Fibroblast of skin of right biceps (primary cell): ENCODE measurements at regions not wholly inside any gene's neighbourhood (a gene's known extent, or its start where the extent isn't known, plus 50 kb on each side); places are given as distances from the start of the nearest gene placed in this dataset.

Source experiments
- DNase-seq: peaks from one replicate; pipeline ENCODE4 v3.0.0-alpha.2; 2013

DNA sequence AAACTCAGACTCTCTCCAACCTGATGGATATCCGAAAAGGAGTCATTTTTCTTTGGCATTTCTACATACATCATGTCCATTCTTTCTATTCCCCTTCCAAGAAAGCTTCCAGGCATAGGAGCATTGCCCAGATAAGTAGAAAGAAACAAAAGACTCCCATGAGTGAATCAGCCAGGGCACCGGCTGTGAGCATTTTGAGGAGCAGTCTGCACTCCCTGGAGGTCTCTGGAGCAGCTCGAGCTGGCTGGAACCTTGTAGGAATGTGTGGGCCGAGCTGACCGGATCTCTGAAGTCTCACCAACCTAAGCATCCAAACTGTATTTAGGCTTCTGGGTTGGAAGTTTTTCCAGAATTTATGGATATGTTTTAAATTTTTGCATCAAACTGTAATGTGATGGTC, 161.4 kb upstream of the TRPC7 start:
- DNase-seq: no peak

- DNase-seq: no peak
Measured at GRCh38 chr5:136526021-136526420, 160.7 kb upstream of the TRPC7 start.

DNA sequence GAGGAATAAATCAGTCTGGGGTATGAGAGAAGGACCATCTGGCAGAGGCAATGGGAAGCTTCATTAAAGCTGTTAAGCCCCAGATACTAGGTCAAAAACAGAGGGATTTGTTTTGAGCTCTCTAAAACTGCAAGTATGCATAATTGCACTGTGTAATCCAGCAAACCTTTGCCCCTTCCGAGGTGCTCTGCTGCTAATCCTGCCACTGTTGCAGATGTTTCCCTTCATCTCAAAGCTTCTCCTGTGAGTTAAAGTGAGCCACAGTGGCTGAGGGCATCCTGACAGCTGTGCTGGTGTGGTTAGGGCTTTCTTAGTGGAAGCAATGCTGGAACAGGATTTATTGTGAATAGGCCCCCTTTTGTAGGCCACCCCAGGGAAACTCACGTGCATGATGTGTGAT, 160.3 kb upstream of the TRPC7 start:
- no peak for DNase-seq

DNA sequence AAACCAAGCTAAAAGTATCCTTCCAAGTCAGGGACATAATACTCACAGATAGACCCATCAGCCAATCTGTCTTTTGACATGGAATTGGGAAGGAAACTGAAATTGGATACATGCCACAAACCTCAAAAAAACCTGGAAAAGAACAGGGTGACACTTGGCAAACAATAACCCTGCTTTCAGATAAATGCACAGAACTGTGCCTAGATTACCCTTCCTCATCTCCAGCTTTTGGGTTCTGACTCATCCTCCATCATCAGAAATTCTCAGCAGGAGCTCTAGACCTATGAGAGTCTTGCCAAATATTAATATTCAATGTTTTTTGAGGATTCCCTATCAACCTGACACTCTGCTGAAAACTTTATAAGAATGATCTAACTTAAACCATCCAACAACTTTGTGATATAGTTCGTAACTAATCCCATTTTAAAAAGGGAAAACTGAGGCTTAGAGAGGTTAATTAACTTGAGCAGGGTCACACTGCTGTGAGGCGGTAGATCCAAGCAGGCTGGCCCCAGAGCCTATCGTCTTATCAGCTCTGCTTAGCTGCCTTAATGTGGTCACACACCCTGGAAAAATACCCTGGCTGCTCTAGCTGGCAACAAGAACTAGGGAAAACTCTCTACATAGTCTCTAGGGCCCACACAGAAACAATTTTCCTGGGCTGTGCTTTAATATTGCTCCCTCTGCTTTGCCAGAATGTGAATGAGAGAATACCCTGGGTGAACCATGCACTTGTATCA, 157.0 kb upstream of the TRPC7 start:
- DNase-seq: no peak

DNA sequence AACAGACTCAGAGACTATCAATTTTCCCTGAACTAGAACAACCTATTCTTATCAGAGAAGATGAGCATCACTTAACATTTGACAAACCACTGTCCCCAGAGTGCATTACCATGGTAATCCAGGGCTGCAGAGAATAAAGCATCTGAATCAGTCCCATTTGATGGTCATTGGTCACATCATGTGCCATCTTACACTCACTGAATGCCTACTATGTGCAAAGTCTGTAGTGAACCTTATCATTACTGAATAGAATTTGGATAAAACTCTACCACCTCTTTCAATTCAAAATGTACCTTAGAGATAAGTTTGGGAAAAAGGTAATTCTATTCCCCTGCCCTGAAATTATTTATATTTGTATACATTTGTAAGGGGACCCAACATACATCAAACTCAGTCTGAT, 156.4 kb upstream of the TRPC7 start:
- DNase-seq: no peak

DNA sequence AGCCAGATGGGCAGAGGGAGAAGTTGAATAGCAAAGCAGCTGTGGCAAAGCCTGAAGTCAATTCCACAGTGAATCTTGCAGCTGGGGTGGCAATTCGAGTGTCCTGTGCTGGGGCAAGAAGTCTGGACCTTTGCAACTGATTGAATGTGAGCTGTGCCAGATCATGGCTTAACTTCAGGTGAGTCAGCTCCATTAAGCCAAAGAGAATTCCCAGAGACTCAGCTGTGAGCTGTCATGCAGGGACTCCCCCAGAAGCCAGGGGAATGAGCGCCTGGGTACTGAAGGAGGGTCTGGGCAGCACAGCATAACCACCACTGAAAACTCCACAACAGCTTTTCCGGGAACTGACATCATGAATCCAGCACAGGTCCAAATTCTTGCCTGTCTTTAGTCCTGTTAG, 153.5 kb upstream of the TRPC7 start:
- peak; percentile 13 for DNase-seq

- DNase-seq: no peak
Measured at GRCh38 chr5:136518174-136518573, 152.8 kb upstream of the TRPC7 start.

DNA sequence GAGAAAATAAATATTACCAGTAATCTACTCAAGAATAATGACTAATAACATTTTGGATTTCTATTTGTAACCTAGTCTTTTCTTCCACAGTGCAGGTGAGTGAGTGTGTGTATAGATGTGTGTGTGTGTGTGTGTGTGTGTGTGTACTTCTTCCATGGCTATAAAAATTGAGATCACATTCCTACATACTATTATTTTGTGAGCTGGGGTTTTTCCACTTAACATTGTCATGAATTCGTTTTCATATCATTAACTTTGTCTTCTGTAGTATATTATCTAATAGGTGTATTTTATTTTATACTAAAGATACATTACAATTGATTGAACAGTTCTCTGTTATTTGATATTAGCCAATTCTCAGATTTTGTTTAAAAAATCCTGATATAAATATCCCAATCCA, 152.4 kb upstream of the TRPC7 start:
- no peak for DNase-seq

- DNase-seq: no peak
Measured at GRCh38 chr5:136516637-136517036, 151.3 kb upstream of the TRPC7 start.

DNA sequence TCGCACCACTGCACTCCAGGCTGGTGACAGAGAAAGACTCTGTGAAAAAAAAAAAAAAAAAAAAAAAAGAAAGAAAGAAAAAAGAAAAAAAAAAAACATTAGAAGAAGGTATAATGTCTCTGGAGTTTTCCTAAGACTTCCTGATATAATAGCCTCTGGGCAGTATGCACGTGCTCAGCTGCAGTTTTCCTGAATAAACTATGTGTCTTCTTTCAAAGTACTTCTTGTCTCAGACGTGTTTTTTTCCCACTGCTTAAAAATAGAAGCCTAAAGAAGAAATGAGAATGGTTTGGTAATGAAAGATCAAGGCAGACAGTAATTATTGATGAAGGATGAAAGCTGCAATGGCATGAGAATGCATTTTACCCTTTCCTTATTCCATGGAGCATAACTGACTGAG, 148.1 kb upstream of the TRPC7 start:
- no peak for DNase-seq

DNA sequence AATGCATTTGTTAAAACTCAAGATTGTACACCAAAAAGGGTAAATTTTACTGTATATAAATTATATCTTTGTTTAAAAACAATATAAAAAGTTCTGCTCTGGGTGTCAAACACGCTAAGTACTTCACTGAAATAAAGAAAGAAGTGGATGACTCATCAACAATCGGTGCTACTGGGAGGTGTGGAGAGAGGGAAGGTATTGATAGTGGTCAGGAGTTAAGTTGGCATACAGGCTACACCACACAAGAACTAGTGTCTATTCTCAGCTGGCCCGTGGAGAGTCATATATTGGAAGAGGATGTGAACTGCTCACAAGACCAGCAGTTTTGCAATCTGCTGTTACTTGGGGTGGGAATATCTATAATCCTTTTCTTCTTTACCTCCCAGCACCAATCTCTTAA, 145.7 kb upstream of the TRPC7 start:
- DNase-seq: no peak

DNA sequence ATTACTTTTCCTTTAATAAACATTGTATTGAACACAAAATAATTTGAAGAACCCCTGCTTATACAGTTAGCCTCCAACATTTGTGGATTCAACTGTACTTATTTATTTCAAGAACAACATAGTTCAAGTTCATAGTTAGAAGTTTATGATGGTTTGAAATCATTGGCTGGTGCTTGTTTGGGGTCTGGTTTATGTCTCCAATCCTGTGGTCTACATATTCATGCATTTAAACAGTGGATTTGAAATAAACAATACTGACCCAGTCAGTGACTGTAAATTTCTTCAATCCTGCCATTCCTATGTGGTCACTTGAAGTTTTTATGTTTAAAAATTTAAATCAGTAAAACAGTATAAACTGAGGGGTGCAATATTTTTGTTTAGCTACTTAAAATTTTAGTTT, 145.1 kb upstream of the TRPC7 start:
- no peak for DNase-seq

GRCh38 chr5:136506131-136506530, 140.8 kb upstream of the TRPC7 start:
- DNase-seq: no peak

GRCh38 chr5:136501133-136501532, 135.8 kb upstream of the TRPC7 start:
- DNase-seq: no peak

GRCh38 chr5:136492587-136492986, 127.2 kb upstream of the TRPC7 start:
- DNase-seq: no peak

GRCh38 chr5:136491806-136492205, 126.5 kb upstream of the TRPC7 start:
- DNase-seq: no peak

DNA sequence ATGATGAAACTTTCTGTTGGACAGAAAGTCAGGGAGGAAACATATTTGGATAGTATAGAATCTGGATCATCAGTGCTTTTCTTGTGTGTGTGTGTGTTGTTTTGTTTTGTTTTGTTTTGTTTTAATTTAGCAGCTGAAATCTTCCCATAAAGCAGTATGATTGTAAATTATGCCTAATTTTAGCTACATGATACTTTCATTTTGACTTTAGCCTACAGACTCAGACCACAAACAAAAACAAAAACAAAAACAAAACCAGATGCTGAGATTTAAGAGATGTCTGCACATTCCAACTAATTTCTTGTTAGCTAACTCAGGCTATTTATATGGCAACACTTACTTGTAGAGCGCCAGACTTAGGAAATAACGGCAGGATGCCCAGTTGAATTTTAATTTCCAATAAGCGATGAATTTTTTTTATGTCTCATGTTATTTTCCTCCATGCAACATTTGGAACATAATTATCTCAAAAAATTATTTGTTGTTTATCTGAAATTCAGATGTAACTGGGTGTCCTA, 119.5 kb upstream of the TRPC7 start:
- DNase-seq: no peak

GRCh38 chr5:136482206-136482605, 116.9 kb upstream of the TRPC7 start:
- no peak for DNase-seq

DNA sequence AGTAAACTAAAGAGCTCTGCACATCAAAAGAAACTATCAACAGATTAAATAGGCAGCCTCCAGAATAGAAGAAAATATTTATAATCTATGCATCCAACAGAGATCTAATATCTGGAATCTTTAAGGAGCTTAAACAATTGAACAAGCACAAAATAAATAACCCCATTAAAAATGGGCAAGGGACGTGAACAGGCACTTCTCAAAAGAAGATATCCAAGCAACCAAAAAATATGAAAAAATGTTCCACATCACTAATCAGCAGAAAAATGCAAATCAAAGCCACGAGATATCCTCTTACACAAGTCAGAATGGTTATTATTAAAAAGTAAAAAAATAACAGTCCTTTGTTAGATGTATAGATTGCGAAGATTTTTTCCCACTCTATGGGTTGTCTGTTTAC, 109.1 kb upstream of the TRPC7 start:
- DNase-seq: no peak

DNA sequence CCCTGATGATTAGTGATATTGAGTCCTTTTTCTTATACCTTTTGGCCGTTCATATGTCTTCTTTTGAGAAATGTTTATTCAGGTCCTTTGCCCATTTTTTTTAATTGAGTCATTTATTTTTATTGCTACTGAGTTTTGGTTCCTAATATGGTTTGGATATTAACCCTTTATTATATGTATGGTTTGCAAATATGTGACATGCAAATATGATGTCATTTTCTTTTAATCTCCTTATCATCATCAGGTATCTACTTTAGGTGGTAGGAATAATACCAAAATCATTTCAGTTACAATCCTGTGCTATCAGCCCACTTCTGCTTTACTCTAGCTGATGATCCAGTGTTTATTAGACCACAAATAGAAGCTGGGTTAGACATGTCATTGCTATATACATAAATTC, 102.3 kb upstream of the TRPC7 start:
- DNase-seq: no peak

GRCh38 chr5:136466041-136466415, 100.7 kb upstream of the TRPC7 start:
- no peak for DNase-seq

GRCh38 chr5:136458481-136458880, 93.1 kb upstream of the TRPC7 start:
- DNase-seq: no peak

GRCh38 chr5:136457390-136458013, 92.2 kb upstream of the TRPC7 start:
- no peak for DNase-seq

DNA sequence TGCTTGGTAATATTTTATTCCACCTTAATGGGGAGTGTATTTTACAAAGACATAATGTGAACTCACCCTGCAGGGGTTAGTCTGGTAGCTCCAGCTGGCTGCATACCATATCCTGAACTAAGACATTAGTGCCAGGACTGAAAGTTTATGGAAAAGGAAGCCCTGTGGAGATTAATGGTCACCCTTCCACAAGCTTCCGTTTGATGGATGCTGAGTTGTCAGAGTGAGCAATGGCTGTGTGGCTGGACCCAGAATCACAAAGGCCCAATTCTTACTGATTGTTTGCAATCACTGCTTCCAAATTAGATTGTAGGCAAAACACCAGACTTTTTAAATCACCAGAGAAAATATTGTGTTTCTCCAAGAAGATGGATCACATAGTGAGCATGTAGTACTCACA, 90.1 kb upstream of the TRPC7 start:
- DNase-seq: no peak
